PC-9 (cell line): ENCODE measurements at regions not wholly inside any gene's neighbourhood (a gene's known extent, or its start where the extent isn't known, plus 50 kb on each side); places are given as distances from the start of the nearest gene placed in this dataset.

Experiments
- BruUV-seq: library from RNA; stranded (reverse); fragments of 400-500 nt; replicated peaks from 2 replicates; lab custom pipeline; 2021; lab: Mats Ljungman, UMichigan
- CTCF ChIA-PET: fragments of 300-600 bp; sonication (Branson Sonifier 250); formaldehyde crosslinking; loops from one replicate; lab custom pipeline; 2022; ENCODE audit warnings: antibody characterized with exemption; lab: Charles Lee
- POLR2A ChIA-PET: fragments of 300-600 bp; sonication (Branson Sonifier 250); formaldehyde crosslinking; loops from one replicate; lab custom pipeline; 2022; ENCODE audit warnings: antibody characterized with exemption; ENCODE audit not compliant: unreplicated experiment; lab: Charles Lee
- DNase-seq, 2 experiments: peaks; one replicate each; pipeline versions ENCODE4 v3.0.0 to v3.0.0-alpha.2; 2015 to 2022; ENCODE audit warnings: mixed read lengths in 1 of 2
- H2AFZ ChIP-seq: fragments of 200-600 bp; sonication (generic); 2 replicates; pipeline ENCODE4 v1.8.1; 2017; ENCODE audit warnings: antibody characterized with exemption
- H3F3A ChIP-seq: fragments of 200-600 bp; sonication (generic); 2 replicates; pipeline ENCODE4 v1.8.1; 2017; ENCODE audit warnings: antibody characterized with exemption, mild to moderate bottlenecking, low read depth; ENCODE audit not compliant: insufficient read depth
- H3K27ac ChIP-seq: fragments of 200-600 bp; sonication (generic); 2 replicates; pipeline ENCODE4 v1.6.1; 2016; ENCODE audit warnings: mixed run types
- H3K27me3 ChIP-seq: fragments of 200-600 bp; sonication (generic); 2 replicates; pipeline ENCODE4 v1.6.1; 2016; ENCODE audit warnings: low read depth, mixed run types; ENCODE audit not compliant: insufficient read depth
- H3K36me3 ChIP-seq: fragments of 200-600 bp; sonication (generic); 2 replicates; pipeline ENCODE4 v1.6.1; 2016; ENCODE audit warnings: low read depth, mixed run types
- H3K4me1 ChIP-seq: fragments of 200-600 bp; sonication (generic); replicated peaks from 2 replicates; pipeline ENCODE4 v1.6.1; 2016; ENCODE audit warnings: mixed run types; ENCODE audit not compliant: insufficient read depth
- H3K4me2 ChIP-seq: fragments of 200-600 bp; sonication (generic); 2 replicates; pipeline ENCODE4 v1.6.1; 2017; ENCODE audit warnings: mixed run types
- H3K4me3 ChIP-seq: fragments of 200-600 bp; sonication (generic); 2 replicates; pipeline ENCODE4 v1.6.1; 2016; ENCODE audit warnings: mixed run types
- H3K79me2 ChIP-seq: fragments of 200-600 bp; sonication (generic); 2 replicates; pipeline ENCODE4 v1.6.1; 2017; ENCODE audit warnings: low read depth, mixed run types
- H3K9me2 ChIP-seq: fragments of 200-600 bp; sonication (generic); 2 replicates; pipeline ENCODE4 v1.8.1; 2017; ENCODE audit warnings: mild to moderate bottlenecking; ENCODE audit not compliant: insufficient read depth
- H3K9me3 ChIP-seq: fragments of 200-600 bp; sonication (generic); 2 replicates; pipeline ENCODE4 v1.8.1; 2016; ENCODE audit warnings: low read depth; ENCODE audit not compliant: insufficient read depth
- H4K20me1 ChIP-seq: fragments of 200-600 bp; sonication (generic); 2 replicates; pipeline ENCODE4 v1.8.1; 2017; ENCODE audit not compliant: insufficient read depth
- CTCF ChIP-seq: fragments of 200-600 bp; sonication (generic); conservative IDR thresholded peaks from 2 replicates; pipeline ENCODE4 v1.6.1; 2017; ENCODE audit warnings: mixed run types, antibody characterized with exemption, mild to moderate bottlenecking, moderate library complexity
- EZH2 ChIP-seq: fragments of 200-600 bp; sonication (generic); IDR thresholded peaks from 2 replicates; pipeline ENCODE4 v1.8.0; 2017; ENCODE audit warnings: antibody characterized with exemption, low read depth
- intact Hi-C: fragments of 100-400 bp; cut with micrococcal nuclease; formaldehyde crosslinking; loops from one replicate; pipeline ENCODE4 v1.10.0; 2022; ENCODE audit not compliant: unreplicated experiment

GRCh38 chr2:238510911-238511613 lies 84.3 kb downstream of the ASB1 start:
- H3F3A ChIP-seq, result no peaks in the 10 kb centered on the region
- ChIA-PET POLR2A (no interaction called here), CTCF (interaction anchor here (0.6 kb wide), 1 partner anchor 40 kb away, joined by 3 read pairs; no protein-coding TSS in a partner anchor)
- H4K20me1 ChIP-seq, result no peaks in the 10 kb centered on the region
- BruUV-seq, result no TSS peak
- no peak overlapping the region for H3K4me2 ChIP-seq
- no peak overlapping the region for H3K4me3 ChIP-seq
- H3K4me1 ChIP-seq, result no peaks in the 10 kb centered on the region
- intact Hi-C loops, result no loop called here
- H3K27me3 ChIP-seq, result peaks cover 77% of the 10 kb centered on the region
- no peaks in the 10 kb centered on the region for H3K9me2 ChIP-seq
- no peaks in the 10 kb centered on the region for H3K36me3 ChIP-seq
- no peak for TF ChIP-seq EZH2
- no peak for TF ChIP-seq CTCF
- no peak overlapping the region for H2AFZ ChIP-seq
- H3K79me2 ChIP-seq, result no peaks in the 10 kb centered on the region
- no peak for DNase-seq
- H3K9me3 ChIP-seq, result peaks cover under 1% of the 10 kb centered on the region; the same call in 1 of the 2 replicates
- no peak overlapping the region for H3K27ac ChIP-seq

GRCh38 chr2:238511614-238511950 lies 84.9 kb downstream of the ASB1 start:
- ChIA-PET POLR2A (no interaction called here), CTCF (no interaction called here)
- no peaks in the 10 kb centered on the region for H3K9me2 ChIP-seq
- H3K27ac ChIP-seq, result no peak overlapping the region
- no peak overlapping the region for H3K4me2 ChIP-seq
- H3F3A ChIP-seq, result no peaks in the 10 kb centered on the region
- DNase-seq, result no peak
- no peaks in the 10 kb centered on the region for H3K79me2 ChIP-seq
- peaks cover 77% of the 10 kb centered on the region for H3K27me3 ChIP-seq
- H3K4me1 ChIP-seq, result no peaks in the 10 kb centered on the region
- no peak for TF ChIP-seq CTCF
- no peak for TF ChIP-seq EZH2
- H2AFZ ChIP-seq, result no peak overlapping the region
- H4K20me1 ChIP-seq, result no peaks in the 10 kb centered on the region
- no peak overlapping the region for H3K4me3 ChIP-seq
- BruUV-seq, result no TSS peak
- H3K9me3 ChIP-seq, result peaks cover 5% of the 10 kb centered on the region; the same call in 1 of the 2 replicates
- intact Hi-C loops, result no loop called here
- H3K36me3 ChIP-seq, result no peaks in the 10 kb centered on the region

GRCh38 chr2:238512247-238512867 lies 85.6 kb downstream of the ASB1 start:
- H3F3A ChIP-seq, result no peaks in the 10 kb centered on the region
- intact Hi-C loops, result no loop called here
- TF ChIP-seq EZH2 (no peak), CTCF (no peak)
- no peak overlapping the region for H2AFZ ChIP-seq
- POLR2A ChIA-PET, result no interaction called here
- no peak overlapping the region for H3K27ac ChIP-seq
- H3K9me2 ChIP-seq, result no peaks in the 10 kb centered on the region
- H3K9me3 ChIP-seq, result peaks cover 9% of the 10 kb centered on the region
- H3K27me3 ChIP-seq, result peaks cover 77% of the 10 kb centered on the region
- no TSS peak for BruUV-seq
- no peak overlapping the region for H3K4me3 ChIP-seq
- no peaks in the 10 kb centered on the region for H4K20me1 ChIP-seq
- CTCF ChIA-PET, result no interaction called here
- DNase-seq, result no peak
- no peaks in the 10 kb centered on the region for H3K36me3 ChIP-seq
- no peak overlapping the region for H3K4me2 ChIP-seq
- no peaks in the 10 kb centered on the region for H3K4me1 ChIP-seq
- H3K79me2 ChIP-seq, result no peaks in the 10 kb centered on the region
